Skin epidermis (tissue), 12 donors: ENCODE measurements at regions not wholly inside any gene's neighbourhood (a gene's known extent, or its start where the extent isn't known, plus 50 kb on each side); places are given as distances from the start of the nearest gene placed in this dataset.
"Not testable (repeated sequence)": the region's sequence is repeated elsewhere in the genome, so short reads cannot be mapped to it uniquely, and the experiment has no call there.

Experiments
- H3K27ac ChIP-seq, 21 experiments: fragments of 200-600 bp; sonication (generic) in 11 of 21; one replicate each; pipeline ENCODE4 v1.5.0; 2020; ENCODE audit warnings: mild to moderate bottlenecking in 3 of 21, inconsistent platforms in 2 of 21, moderate library complexity in 2 of 21
- H3K4me3 ChIP-seq, 7 experiments: fragments of 200-600 bp; sonication (generic) in 2 of 7; one replicate each; pipeline ENCODE4 v1.5.0; 2020; ENCODE audit warnings: inconsistent platforms in 2 of 7, mild to moderate bottlenecking in 2 of 7, moderate library complexity in 1 of 7

DNA sequence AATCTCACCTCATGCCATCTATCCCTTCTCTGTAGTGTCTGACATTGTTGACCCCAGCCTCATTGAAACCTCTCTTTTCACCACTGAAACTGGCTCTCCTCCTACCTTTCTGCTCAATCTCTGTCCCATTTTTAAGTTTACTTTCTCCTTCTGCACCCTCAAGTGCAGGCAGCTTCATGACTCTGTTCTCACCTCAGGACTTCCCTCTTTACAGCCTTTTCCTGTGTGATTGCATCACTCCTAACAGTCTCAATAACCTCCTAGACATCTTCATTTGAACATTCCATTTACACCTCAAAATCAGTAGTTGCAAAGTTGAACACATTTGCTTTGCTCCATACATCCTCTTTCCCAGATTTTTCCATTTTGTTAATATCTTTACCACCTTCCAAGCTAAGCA is 172.1 kb downstream of the RASEF start:
- no peak overlapping the region for H3K4me3 ChIP-seq
- H3K27ac ChIP-seq, result no peak overlapping the region

DNA sequence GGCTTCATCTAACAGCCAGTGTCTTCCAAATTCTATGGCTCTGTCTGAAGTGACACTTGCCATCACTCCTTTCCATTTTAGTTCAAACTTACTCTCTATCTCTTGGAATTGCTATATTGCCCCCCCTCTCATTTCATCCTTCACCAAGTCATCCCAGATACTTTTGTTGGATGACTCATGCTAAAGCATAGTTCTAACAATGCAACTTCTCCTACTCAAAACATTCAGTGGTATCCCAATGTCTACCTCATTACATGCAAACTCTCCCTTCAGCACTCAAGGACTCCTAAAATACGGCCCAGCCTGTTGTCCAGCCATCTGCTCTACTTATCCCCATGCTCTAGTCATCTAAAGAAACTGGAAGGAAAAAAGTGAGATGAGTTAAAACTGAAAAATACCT is 171.6 kb downstream of the RASEF start:
- H3K27ac ChIP-seq, result no peak overlapping the region

DNA sequence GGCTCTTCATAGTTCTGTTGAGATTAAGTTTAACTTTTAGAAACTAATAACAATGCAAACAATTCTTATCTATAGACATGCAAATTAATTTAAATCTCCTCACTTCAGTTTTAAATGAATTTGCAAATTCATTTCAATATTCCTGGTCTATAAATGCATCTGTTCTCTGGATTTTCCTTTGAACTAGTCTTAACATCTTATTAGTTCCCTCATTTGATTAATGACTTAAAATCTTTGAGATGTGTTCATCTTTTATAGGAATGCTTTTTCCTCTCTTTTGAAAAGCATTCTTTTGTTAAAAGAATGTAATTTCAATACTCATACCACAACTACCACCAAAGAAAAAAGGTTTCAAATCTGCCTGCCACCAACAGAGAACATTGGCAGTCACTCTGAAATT is 169.4 kb downstream of the RASEF start:
- Histone ChIP-seq H3K27ac (no peak overlapping the region), H3K4me3 (no peak overlapping the region)

More for the DNA sequence above, 171.6 kb downstream of the RASEF start:
- no peak overlapping the region for H3K4me3 ChIP-seq

DNA sequence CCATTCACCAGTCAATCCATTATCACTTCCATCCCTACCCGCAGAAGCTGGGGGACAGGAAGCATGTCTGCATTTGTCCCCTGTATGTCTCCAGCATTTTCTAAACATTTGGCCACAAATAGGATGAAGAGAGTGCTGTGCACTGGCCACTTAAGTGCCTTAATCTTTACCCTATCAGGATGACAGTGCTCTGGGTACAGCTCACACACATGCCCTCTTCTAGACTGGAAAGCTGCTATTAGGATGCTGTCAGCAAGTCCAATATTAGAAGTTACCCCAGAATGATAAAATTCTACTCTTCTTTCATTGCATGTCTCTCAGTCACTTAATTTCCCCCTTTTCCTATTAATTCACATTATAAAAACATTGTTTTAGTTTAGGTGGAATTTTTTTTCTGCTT is 168.4 kb downstream of the RASEF start:
- H3K27ac ChIP-seq, result no peak overlapping the region
- no peak overlapping the region for H3K4me3 ChIP-seq

DNA sequence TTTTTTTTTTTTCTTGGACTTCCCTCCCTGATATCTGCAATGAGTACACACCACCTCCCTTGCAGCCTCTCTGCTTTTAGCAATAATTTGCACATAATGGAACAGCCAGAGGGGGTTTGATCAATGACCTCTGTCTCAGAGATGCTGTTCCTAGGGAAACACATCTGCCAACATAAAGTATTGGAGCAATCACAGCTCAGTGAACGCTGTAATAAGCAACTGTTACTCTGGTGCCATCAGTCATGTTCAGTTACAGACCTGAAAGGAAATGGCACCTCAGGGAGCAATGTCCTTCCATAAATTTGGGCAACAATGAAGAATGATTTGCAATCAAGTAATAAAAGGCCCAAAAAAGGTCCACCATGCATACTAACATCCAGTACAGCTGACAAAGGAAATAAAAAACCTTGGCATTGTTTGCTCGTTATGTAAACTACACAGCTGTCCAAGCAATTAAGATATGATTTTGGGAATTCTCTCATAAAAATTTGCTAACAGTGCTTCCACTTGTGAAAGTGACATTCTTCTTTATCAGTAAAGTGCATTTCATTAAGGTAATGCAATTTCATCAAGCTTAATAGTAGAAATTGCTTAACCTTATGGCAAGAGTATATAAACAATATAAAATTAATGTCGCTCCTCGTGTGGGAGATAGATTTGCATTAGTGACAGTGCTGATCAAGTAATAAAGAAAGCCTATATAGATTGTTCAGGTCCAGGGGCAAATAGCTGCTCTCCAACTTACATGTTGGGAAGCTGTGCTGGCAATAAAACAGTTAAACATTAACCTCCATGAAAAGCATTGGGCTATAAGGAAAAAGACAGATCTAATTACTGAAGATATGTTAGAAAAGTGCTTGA is 167.8 kb downstream of the RASEF start:
- H3K4me3 ChIP-seq, result no peak overlapping the region

DNA sequence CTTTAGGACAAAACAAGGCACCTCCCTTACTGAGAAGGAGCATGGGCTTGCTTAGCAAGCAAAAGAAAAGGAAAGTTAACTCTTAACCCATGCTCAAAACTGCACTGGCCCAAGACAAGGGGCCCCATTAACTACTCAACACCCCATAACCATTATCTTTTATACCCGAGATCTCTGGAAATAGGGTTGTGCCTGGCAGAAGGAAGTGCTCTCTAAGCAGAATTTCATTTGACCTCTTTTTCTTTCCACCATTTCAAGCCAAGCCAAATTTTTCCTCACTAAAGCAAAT is 167.2 kb downstream of the RASEF start:
- no peak overlapping the region for H3K4me3 ChIP-seq
- no peak overlapping the region for H3K27ac ChIP-seq

More for the DNA sequence above, 167.8 kb downstream of the RASEF start:
- no peak overlapping the region for H3K27ac ChIP-seq

DNA sequence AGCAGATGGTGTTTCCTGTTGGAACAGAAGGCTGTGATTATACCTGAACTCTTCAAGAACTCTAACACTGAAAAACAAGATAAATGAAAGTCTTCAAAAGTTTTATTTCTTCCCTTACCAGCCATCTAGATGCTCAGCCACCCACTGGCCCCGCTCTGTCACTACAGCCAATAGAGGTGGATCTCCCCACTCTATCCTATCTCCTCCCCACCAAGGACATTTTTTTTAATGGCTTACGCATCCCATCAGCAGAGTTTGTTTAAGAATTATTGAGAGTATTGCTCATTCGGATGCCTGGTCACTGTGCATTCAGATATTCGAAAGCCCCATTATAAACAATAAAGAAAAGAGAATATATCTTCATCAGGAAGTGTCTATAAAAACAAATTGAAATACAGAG is 159.4 kb downstream of the RASEF start:
- no peak overlapping the region for H3K4me3 ChIP-seq
- H3K27ac ChIP-seq, result no peak overlapping the region

DNA sequence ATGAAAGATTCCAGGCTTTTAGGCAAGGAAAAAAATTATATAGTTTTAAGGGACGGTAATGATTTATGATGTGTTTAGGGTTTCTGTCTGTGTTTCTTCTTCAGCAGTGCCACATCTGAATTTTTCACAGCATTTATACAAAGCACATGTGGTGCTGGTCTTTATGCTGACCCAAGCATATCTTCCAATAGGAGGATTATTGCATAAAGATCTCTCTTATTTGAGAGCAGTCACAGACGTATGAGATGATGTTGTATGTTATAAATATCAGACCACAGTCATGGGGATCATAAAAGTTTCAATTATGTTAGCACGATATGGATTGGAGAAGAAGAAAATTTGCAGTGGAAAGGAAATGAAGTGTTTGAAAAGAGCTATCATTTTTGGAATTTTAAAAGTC is 150.9 kb downstream of the RASEF start:
- Histone ChIP-seq H3K4me3 (no peak overlapping the region), H3K27ac (no peak overlapping the region)

DNA sequence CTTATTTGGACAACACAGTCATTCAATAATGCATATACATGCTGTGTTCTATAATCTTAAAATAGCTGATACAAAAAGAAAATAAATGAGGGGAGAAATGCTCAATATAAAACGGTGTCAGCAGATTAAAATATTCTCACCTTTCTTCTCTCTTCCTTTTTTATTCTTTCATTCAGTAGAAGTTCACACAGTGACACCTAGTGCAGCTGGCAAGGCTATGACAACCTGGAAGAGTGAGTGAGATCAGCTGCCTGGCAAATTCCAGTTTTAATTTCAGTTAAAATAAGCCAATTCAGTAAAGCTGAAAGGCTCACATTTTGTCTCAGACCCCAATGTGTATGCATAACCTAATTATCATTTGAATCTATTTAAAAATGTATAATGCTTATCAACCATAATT is 150.3 kb downstream of the RASEF start:
- Histone ChIP-seq H3K4me3 (no peak overlapping the region), H3K27ac (no peak overlapping the region)

DNA sequence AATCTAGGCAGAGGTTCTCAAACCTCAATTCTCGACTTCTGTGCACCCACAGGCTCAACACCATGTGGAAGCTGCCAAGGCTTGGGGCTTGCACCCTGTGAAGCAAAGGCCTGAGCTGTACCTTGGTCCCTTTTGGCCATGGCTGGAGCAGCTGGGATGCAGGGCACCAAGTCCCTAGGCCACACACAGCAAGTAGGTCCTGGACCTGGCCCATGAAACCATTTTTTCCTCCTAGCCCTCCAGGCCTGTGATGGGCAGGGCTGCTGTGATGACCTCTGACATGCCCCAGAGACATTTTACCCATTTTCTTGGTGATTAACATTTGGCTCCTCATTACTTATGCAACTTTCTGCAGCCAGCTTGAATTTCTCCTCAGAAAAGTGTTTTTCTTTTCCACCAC is 146.7 kb downstream of the RASEF start:
- not testable (repeated sequence) for H3K4me3 ChIP-seq, H3K27ac ChIP-seq

DNA sequence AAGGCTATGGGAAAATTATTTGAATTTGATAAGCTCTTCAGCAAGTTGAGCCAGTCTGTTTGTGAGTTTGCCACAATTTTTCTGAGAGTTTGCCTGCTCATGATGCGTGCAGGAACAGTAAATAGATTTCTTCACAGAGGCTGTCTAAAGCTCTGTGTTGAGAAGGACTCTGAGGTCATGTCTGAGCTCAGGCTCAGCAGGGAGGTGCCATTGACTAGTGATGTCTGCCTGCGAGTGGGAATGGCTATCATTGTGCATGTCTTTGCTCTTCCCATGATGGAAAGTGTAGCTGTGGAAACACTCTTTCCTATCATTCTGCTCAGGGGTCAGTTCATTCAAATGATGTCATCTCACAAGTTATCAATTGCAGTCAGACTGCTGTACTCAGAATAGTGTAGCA is 142.8 kb downstream of the RASEF start:
- Histone ChIP-seq H3K4me3 (no peak overlapping the region), H3K27ac (no peak overlapping the region)

DNA sequence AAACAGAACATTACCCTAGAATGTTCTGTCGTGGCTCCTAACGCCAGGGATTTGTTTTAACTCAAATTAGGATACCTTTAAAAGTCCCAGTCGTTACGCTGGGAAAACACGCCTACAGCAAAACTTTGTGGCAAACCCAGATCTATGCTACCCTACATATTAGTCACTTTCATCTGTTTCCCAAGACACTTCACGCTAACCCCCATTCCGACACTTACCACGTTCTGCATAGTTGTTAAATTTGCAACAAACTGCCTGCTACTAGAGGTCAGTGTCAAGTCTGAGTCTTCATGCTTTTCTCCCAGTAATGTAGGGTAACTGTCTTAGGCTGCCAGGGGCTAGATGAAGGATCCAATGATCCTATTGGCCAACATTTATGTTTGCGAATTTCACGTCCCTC is 140.3 kb downstream of the RASEF start:
- no peak overlapping the region for H3K27ac ChIP-seq

DNA sequence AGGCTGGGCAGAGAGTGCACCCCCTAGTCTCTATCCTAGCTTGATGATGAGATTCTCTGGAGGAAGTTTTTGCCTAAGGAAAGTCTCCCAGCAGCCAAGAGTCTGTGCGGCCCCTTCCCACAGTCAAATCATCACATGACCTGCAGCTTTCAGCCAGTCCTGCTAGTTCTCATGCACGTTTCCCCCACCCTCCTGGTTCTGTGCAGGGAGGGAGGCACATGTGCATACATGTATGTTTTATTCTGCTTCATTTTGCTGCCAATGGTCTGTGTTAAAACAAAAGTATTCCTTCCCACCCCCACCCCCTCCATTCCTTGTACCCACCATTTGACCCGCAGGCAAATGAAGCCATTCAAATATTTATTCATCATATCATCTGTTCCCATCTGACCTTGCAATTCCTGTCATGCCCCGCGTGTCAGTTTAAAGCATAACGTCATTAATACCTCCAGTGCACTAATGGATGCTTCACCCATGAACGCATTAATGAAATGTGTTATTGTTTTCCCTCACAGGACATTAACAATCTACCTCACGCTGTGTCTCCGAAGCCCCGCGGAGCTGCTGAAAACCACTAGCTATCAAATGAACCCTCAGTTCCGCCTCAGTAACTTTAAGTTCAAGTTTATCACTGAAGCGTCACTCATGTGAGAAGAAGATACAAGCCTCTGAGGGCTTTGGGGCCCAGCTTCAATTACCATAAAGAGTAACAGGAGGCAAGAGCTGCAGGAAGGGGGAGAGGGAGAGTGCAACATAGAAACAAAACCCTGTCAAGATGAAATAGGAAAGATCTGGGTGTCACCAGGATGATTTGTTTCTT is 139.6 kb downstream of the RASEF start:
- Histone ChIP-seq H3K27ac (no peak overlapping the region), H3K4me3 (no peak overlapping the region)

More for the DNA sequence above, 140.3 kb downstream of the RASEF start:
- H3K4me3 ChIP-seq, result no peak overlapping the region

DNA sequence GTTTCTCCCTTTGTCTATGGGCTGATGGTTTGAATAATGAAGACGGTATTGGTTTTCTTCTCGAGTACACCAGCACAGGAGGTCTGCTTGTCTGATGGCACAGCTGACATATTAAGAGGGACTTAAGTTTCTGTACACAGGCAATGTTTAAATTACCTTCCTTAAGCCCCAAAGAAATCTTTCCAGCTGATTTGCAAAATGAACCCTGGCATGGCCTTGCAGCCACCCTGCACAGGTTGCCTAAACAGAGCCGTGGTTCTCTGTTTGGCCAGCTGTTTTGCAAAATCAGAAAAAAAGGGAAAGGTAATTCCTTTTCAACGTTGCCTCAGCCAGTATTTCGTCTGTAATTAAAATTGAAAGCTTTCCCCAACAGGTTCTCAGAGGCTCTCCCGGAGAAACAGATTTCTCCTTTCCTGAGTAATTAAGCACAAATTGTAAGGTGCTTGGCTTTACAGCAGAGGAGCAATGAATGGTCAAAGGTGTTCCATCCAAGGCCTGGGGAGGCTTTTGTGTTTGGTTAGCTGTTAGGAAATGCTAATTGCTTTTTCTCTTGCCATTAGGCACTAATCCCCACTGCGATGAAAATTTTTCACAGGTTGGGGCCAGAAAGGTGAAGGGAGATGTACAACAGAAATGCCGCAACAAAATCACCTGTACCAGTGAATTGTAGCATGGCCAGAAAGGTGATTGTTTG is 138.9 kb downstream of the RASEF start:
- Histone ChIP-seq H3K27ac (no peak overlapping the region), H3K4me3 (no peak overlapping the region)
